ENCODE measurements at regions not wholly inside any gene's neighbourhood (a gene's known extent, or its start where the extent isn't known, plus 50 kb on each side); places are given as distances from the start of the nearest gene placed in this dataset.

- H3K36me3 ChIP-seq (ENCODE audit: control insufficient read depth in 1 of 2, insufficient read depth in 2 of 2, low read length in 2 of 2), result no peaks in the 10 kb centered on the region
- H3K27ac ChIP-seq (ENCODE audit: low read depth, low read length), result no peak overlapping the region
- no peak overlapping the region for H3K9ac ChIP-seq (ENCODE audit: low read length)
- H3K27me3 ChIP-seq (ENCODE audit: insufficient read depth, low read length), result no peaks in the 10 kb centered on the region
- no TSS peak for BruUV-seq (replicated peaks)
- H3K4me1 ChIP-seq (ENCODE audit: control insufficient read depth in 1 of 2, insufficient read depth in 2 of 2, low read length in 2 of 2), result no peaks in the 10 kb centered on the region
- TF ChIP-seq, protein P1, sequence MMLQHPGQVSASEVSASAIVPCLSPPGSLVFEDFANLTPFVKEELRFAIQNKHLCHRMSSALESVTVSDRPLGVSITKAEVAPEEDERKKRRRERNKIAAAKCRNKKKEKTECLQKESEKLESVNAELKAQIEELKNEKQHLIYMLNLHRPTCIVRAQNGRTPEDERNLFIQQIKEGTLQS (IDR thresholded peaks at IDR 0.05), result no peak
- TF ChIP-seq SRF (IDR thresholded peaks at IDR 0.05; ENCODE audit: low read depth) (no peak), CEBPB (IDR thresholded peaks at IDR 0.05; ENCODE audit: low read depth) (no peak)
- H3K4me2 ChIP-seq (ENCODE audit: low read length), result no peak overlapping the region
- intact Hi-C loops (cut with micrococcal nuclease), result no loop called here
- H3K9me2 ChIP-seq (ENCODE audit: insufficient read depth), result no peaks in the 10 kb centered on the region
- no peak for ATAC-seq
- no peak for DNase-seq (ENCODE audit: low read depth, low spot score)
- ChIA-PET POLR2A (no interaction called here), RAD21 (ENCODE audit: low non-redundant PET in 1 of 2, low total read pairs in 2 of 2, uncharacterized antibody in 2 of 2, unreplicated experiment in 2 of 2) (no interaction called here), CTCF (no interaction called here)
- H2AFZ ChIP-seq (ENCODE audit: low read depth, low read length, poor library complexity, severe bottlenecking), result no peak overlapping the region
- H3K9me3 ChIP-seq (ENCODE audit: control insufficient read depth in 1 of 2, insufficient read depth in 1 of 2, low read depth in 1 of 2, low read length in 2 of 2), result no peaks in the 10 kb centered on the region
- no peak overlapping the region for H3K4me3 ChIP-seq (replicated peaks in 1 of 2; ENCODE audit: low read depth in 1 of 2, low read length in 2 of 2)
- H3K79me2 ChIP-seq (ENCODE audit: insufficient read depth, low read length), result no peaks in the 10 kb centered on the region
- H4K20me1 ChIP-seq (ENCODE audit: insufficient read depth), result no peaks in the 10 kb centered on the region
These were observed 195.5 kb upstream of the CYRIA start for GRCh38 chr2:16861111-16861510.

DNA sequence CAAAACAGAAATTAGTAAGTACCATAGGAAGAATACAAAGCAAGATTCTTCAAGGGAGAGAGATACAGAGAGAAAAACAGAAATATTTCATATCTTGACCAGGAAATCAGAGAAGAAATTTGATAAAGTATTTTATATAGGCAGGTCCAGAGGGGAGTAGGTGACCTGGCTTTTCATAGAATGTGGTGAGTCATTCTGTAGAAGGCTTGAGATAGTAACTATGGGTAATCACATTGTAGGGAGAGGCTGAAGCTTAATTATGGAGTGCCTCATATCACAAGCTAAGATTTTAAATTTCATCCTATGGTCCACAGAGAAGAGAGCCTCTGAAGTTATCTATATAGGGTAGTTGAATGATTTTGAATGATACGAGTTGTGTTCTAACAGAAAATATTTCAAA lies 195.0 kb upstream of the CYRIA start:
- ChIA-PET CTCF (no interaction called here), POLR2A (no interaction called here), RAD21 (ENCODE audit: low non-redundant PET in 1 of 2, low total read pairs in 2 of 2, uncharacterized antibody in 2 of 2, unreplicated experiment in 2 of 2) (no interaction called here)
- Histone ChIP-seq H3K4me2 (ENCODE audit: low read length) (no peak overlapping the region), H4K20me1 (ENCODE audit: insufficient read depth) (no peaks in the 10 kb centered on the region), H3K9me3 (ENCODE audit: control insufficient read depth in 1 of 2, insufficient read depth in 1 of 2, low read depth in 1 of 2, low read length in 2 of 2) (no peaks in the 10 kb centered on the region), H3K4me3 (replicated peaks in 1 of 2; ENCODE audit: low read depth in 1 of 2, low read length in 2 of 2) (no peak overlapping the region), H3K27me3 (ENCODE audit: insufficient read depth, low read length) (no peaks in the 10 kb centered on the region), H3K79me2 (ENCODE audit: insufficient read depth, low read length) (no peaks in the 10 kb centered on the region), H3K9me2 (ENCODE audit: insufficient read depth) (no peaks in the 10 kb centered on the region), H3K36me3 (ENCODE audit: control insufficient read depth in 1 of 2, insufficient read depth in 2 of 2, low read length in 2 of 2) (no peaks in the 10 kb centered on the region), H2AFZ (ENCODE audit: low read depth, low read length, poor library complexity, severe bottlenecking) (no peak overlapping the region), H3K27ac (ENCODE audit: low read depth, low read length) (no peak overlapping the region), H3K4me1 (ENCODE audit: control insufficient read depth in 1 of 2, insufficient read depth in 2 of 2, low read length in 2 of 2) (no peaks in the 10 kb centered on the region), H3K9ac (ENCODE audit: low read length) (no peak overlapping the region)
- intact Hi-C loops (cut with micrococcal nuclease), result no loop called here
- no peak for TF ChIP-seq SIN3A (IDR thresholded peaks at IDR 0.05; ENCODE audit: low read depth)
- TF ChIP-seq RAD21 (IDR thresholded peaks at IDR 0.05; ENCODE audit: low read depth), result no peak
- no TSS peak for BruUV-seq (replicated peaks)
- ATAC-seq (no peak), DNase-seq (ENCODE audit: low read depth, low spot score) (no peak)

DNA sequence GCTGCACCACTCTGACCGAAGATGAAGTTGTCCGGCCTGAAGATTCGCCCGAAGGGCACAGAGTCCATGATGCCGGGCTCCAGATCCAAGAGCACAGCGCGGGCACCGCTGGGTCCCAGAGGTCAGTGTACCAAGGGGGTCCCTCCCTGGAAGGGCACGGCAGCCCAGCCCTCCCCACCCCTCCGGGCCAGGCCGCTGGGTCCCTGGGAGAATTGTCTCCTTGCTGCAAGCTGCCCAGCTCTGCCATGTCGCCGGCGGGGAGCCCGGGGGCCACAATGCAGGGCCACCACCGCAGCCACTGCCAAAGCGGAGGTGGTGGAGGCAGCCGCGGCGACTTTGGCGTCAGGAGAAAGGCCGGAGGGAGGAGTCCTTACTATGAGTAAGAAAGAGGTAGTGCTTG lies 189.5 kb upstream of the CYRIA start:
- H3K9ac ChIP-seq (ENCODE audit: low read length), result no peak overlapping the region
- POLR2A ChIA-PET, result no interaction called here
- H3K4me1 ChIP-seq (ENCODE audit: control insufficient read depth in 1 of 2, insufficient read depth in 2 of 2, low read length in 2 of 2), result no peaks in the 10 kb centered on the region
- H3K4me2 ChIP-seq (ENCODE audit: low read length), result no peak overlapping the region
- no peak for ATAC-seq
- H2AFZ ChIP-seq (ENCODE audit: low read depth, low read length, poor library complexity, severe bottlenecking), result no peak overlapping the region
- CTCF ChIA-PET, result no interaction called here
- no peaks in the 10 kb centered on the region for H3K9me3 ChIP-seq (ENCODE audit: control insufficient read depth in 1 of 2, insufficient read depth in 1 of 2, low read depth in 1 of 2, low read length in 2 of 2)
- DNase-seq (ENCODE audit: low read depth, low spot score), result no peak
- TF ChIP-seq CBX3 (IDR thresholded peaks at IDR 0.05; ENCODE audit: low read depth) (no peak), POLR2A (IDR thresholded peaks at IDR 0.05; ENCODE audit: borderline replicate concordance, extremely low read depth, insufficient read depth, insufficient read length) (no peak), ZFX (IDR thresholded peaks at IDR 0.05) (no peak), SRF (IDR thresholded peaks at IDR 0.05; ENCODE audit: low read depth) (no peak), EGR1 (IDR thresholded peaks at IDR 0.05; ENCODE audit: low read depth) (no peak), EZH2phosphoT487 (IDR thresholded peaks at IDR 0.05; ENCODE audit: borderline replicate concordance) (no peak), ELF1 (IDR thresholded peaks at IDR 0.05; ENCODE audit: borderline replicate concordance, low read depth) (no peak)
- TF ChIP-seq, protein P2, sequence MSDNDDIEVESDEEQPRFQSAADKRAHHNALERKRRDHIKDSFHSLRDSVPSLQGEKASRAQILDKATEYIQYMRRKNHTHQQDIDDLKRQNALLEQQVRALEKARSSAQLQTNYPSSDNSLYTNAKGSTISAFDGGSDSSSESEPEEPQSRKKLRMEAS (IDR thresholded peaks at IDR 0.05), result no peak
- TF ChIP-seq, protein P1 (IDR thresholded peaks at IDR 0.05), result no peak
- H3K79me2 ChIP-seq (ENCODE audit: insufficient read depth, low read length), result no peaks in the 10 kb centered on the region
- BruUV-seq (replicated peaks), result no TSS peak
- no peaks in the 10 kb centered on the region for H3K9me2 ChIP-seq (ENCODE audit: insufficient read depth)
- RAD21 ChIA-PET (ENCODE audit: low non-redundant PET in 1 of 2, low total read pairs in 2 of 2, uncharacterized antibody in 2 of 2, unreplicated experiment in 2 of 2), result no interaction called here
- no peak overlapping the region for H3K4me3 ChIP-seq (replicated peaks in 1 of 2; ENCODE audit: low read depth in 1 of 2, low read length in 2 of 2)
- no peaks in the 10 kb centered on the region for H4K20me1 ChIP-seq (ENCODE audit: insufficient read depth)
- no peaks in the 10 kb centered on the region for H3K36me3 ChIP-seq (ENCODE audit: control insufficient read depth in 1 of 2, insufficient read depth in 2 of 2, low read length in 2 of 2)
- intact Hi-C loops (cut with micrococcal nuclease), result no loop called here
- no peak overlapping the region for H3K27ac ChIP-seq (ENCODE audit: low read depth, low read length)
- no peaks in the 10 kb centered on the region for H3K27me3 ChIP-seq (ENCODE audit: insufficient read depth, low read length)

Data from HCT116 (cell line).